IPS DF 4.7 (cell line): ENCODE measurements at regions not wholly inside any gene's neighbourhood (a gene's known extent, or its start where the extent isn't known, plus 50 kb on each side); places are given as distances from the start of the nearest gene placed in this dataset.

ENCODE experiments used
- DNase-seq: peaks from one replicate; pipeline ENCODE4 v3.0.0-alpha.2; 2013; ENCODE audit warnings: low spot score; ENCODE audit errors: extremely low read depth

DNA sequence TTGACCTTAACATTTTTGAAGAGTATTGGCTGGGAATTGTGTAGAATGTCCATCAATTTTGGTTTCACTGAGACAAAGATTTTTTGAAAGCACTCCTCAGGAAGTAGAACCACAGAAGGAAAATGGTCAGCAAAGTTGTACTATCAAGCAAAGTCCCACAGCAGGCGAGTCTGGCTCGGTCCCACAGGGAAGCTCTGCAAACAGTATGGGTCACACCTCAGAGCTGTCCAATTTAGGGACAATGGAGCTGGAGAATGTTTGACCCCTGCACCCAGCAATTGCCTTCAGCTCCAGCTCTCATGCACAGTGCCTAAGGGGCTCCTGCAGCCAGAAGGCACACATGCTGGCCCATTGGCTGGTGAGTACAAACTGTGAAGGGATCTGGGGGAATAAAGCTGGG is 147.0 kb downstream of the MAFB start:
- DNase-seq = no peak

DNA sequence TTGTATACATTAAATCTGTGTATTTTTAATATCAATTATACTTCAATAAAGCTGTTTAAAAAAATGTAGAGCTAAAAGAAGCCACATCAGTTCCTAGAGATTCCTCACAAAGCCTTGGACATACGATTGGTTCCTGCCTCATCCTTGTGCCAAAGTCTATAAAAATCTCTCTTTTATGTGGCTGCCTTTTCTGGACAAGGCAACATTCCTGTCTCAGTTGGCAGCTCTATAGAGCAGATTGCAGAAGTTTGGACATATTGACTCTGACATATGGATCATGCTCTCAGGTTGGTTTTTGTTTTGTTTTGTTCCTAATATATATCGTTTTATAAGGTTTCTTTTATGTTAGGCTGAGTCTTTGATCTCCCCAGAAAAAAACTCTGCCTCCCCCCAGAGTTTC is 148.9 kb downstream of the MAFB start:
- DNase-seq = no peak

DNA sequence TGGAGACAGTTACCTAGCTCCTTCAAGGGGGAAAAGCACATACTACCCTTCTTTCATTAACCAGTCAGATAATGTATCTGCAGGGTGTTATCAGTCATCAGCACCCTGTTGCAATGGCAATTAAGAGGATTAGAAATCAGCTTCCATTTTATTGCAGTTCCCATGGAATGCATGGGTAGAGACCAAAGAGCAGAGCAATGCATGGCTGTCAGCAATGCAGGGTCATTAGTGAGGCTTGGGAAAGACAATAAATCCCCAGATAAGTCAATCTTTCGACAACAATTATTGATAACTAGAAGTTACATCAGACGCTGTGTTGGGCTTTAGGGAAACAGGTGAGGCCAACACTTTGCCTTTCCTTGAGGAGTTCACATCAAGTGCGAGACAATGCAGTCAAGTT is 150.9 kb downstream of the MAFB start:
- DNase-seq = no peak

DNA sequence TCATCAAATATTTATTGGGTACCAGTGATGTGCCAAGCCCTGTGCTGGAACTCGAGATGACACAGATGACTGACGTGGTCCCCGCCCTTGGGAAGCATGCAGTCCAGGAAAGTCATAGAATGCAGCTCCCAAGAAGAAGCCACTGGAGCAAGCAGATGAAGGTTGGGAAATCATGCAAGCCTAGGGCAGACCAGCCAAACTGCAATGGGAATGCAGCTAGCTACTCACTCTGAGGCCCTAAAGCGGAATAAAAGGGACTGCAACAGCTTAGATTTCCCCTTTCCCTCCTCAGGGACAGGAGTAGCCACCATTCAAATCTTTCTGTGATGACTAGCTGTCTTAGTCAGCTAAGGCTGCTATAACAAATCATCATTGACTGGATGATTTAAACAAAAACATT is 152.2 kb downstream of the MAFB start:
- DNase-seq = no peak

DNA sequence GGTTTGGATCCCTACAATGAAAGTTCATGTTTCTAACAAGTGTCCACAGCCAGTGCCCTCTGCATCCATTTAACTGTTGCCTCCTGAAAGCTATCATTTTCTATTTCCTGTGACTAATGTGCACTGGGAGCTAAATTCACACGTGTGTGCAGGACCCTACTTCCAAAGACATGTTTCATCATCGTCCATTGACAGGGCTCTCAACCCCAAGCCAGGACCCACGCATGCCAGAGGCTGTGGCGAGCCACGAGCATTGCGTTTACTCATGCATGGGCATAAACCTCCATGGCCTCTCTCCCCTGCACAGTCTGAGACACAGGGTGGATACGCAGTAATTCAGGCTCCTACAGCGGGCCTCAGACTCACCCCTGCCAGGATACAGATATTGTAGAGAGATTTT is 153.2 kb downstream of the MAFB start:
- no peak for DNase-seq

DNA sequence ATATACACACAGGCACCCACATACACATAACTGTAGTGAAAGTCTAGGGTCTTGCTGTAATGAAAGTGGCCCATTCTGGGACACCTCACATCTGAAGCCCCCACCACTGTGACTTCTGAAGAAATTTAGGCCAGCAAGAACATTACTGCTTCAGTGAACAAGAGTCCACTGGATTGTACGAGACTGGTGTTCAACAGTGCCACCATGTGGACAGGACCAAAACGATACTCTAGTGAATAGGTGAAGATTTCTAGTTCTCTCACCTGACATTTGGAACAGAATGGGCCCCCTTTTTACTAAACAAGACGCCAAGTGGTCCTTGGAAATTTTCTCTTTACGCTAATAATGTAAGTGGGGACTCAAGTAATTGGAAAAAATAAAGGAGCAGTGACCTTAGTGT is 156.9 kb downstream of the MAFB start:
- DNase-seq = peak; percentile 36

DNA sequence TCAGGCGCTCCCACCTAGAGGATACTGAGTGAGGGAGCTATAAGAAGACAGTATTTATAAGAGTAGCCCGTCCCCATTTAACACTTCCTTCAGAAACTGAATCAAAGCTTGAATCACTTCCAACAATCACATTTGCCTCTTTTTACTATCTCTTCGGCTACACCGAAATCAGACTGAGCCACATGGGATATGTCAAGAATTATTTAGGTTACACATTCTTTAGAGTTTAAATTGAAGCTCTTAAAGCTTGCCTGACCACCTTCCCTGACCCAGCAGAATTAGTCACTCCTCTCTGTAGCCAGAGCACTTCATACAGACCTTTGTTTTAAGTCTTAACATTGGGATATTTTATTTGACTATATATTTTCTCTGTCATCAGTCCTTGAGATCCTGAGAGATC is 163.7 kb downstream of the MAFB start:
- DNase-seq = no peak

DNA sequence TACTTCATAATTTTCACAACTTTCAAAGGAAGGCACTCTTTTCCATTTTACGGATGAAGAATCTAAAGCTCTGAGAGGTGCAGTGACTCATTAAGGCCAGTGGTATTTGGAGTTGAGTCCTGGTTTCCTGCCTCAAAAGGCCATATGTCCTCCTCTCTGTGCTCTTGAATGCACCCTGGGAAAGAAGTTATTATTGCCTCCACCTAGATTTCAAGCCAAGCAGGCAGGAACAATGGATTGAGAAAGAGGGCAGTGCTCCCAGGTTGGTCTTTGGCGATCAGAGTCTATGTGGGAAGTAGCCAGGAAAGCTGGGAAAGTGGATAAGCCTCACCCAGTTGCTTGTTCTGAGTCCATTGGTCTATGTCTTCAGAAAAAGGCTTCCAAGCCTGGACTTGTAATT is 165.0 kb downstream of the MAFB start:
- DNase-seq = no peak

DNA sequence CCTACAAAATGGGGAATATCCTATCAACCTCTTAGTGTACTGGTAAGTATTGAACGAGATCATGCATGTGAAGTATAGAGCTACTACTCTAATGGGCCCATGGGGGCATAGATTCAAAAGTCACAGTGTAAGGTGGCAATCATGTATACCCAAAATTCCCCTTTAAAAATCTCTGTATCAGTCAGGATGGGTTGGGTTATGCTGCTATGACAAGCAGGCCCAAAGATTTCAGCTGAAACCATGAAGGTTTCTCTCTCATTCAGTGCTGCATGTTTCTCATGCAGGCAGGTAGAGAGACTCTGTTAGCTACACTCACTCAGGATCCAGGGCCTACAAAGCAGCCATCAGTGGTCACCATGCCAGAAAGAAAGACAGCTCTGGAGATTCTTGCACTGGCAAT is 166.6 kb downstream of the MAFB start:
- no peak for DNase-seq

DNA sequence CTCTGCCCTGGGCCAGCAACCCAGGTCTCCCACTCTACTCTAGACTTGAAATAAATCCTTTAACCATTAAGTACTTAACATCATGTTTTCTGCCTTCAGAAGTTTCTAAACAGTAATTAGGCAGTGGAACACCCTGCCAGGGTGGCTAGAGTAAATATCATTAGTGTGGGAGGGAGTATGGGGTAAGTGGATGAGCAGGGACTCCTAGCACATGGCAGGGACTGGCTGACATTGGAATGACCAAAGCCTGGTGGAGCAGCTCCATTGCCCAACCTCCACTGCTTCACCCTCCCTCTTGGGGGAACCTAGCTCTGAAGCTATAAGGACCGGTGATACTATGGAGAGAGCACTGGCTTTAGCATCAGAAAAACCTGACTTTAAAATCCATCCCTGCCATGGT is 167.1 kb downstream of the MAFB start:
- DNase-seq = no peak

DNA sequence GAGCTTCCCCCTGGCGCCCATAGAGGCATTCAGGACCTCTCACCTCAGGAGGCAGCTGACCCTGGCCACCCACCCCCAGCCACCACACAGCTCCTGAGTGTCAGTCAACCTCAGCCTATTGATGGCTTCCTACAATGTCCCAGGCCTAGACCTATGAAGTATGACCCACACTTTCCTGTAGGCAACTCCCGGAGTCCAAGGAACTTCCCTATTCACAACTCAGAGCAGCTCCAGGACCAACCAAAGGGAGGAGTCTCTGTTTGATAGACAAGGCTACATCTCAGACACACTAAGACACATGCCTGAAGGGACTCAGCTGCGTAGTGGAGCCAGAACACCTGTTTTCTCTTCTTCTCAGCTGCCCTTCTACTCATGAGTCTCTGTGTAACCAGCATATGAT is 169.1 kb downstream of the MAFB start:
- DNase-seq = no peak

DNA sequence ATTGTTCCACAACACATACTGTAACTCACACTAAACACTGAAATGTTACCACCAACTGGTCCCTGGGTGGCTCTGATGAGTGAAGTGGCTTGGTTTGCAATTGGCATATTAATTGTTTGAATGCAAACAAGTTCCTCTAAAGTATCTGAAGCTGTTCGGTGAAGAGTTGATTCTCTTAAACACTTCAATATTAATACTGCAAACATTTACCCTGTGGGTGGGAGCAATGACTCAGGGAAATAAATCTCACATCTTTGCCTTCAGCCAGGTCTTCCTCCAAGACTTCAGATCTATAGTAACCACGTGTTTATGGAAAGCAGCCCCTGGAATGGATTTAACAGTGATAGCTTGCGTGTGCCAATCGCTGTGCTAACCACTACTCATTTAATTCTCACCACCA is 176.0 kb downstream of the MAFB start:
- no peak for DNase-seq

DNA sequence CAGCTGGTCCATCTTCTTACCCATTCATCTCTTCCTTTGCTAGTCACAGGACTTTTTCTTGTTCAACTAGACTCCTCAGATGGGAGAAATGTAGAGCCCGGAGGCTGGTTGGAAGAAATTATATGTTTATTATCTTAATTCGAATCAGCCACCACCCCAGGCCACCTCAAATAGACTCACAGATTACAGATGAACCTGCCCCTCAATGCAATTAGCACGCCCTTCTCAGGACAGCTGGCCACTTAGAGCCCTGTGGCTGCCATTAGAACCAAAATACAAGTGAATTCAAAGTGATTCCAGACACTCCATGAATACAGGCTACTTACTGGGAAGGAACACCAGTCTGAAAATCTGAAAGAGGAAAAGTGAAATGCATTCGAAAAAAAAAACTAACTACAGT is 176.4 kb downstream of the MAFB start:
- no peak for DNase-seq

DNA sequence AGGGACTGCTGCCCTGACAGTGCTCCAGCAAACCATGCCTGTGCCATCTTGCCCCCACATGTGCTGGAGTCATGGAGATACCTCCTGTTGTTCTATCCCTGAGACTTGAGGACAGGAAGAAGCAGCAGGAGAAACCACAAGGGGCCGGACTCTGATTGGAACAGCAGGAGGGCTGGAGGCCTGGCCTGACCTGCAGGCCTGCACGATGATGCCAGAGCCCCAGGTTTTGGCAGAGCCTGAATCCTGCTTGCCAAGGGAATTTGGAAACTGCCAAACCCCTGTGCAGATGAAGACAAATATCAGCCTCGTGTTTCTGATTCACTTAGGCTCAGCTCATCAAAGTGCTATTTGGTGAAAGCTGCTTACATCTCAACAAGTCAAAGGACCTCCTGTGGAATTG is 177.6 kb downstream of the MAFB start:
- DNase-seq = no peak

DNA sequence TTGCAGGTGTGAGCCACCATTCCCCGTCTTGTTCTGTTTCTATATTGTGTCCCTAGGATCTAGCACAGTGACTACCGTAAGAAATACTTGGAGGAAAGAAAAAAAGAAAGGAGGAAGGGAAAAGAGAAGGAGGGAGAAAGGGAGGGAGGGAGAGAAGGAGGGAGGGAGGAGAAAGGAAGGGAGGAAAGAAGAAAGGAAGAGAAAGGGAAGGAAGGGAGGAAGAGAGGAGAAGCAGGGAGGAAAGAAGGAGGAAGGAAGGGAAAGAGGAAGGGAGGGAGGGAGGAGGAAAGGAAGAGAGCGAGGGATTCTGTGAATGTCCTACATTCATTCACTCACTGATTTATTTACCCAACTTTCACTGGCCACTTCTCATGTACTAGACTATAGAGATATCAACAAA is 178.4 kb downstream of the MAFB start:
- no peak for DNase-seq

DNA sequence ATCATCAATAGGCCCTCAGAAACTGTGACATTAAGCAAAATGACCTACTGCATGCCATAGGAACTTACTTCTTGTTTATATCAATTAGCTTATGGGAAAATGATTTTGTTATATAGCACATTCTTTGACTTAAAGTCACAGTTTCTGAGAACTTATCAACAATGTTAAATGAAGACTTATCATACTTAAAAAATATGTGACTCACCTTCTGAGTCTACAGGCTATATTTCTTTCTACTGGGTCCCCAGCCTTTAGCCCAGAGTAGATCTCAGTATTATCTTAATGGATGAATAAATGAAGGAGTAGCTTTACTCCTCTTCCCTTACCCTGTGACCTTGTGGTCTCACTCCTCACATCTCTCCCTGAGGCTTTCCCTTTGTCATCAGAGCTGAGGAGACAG is 180.2 kb downstream of the MAFB start:
- no peak for DNase-seq

DNA sequence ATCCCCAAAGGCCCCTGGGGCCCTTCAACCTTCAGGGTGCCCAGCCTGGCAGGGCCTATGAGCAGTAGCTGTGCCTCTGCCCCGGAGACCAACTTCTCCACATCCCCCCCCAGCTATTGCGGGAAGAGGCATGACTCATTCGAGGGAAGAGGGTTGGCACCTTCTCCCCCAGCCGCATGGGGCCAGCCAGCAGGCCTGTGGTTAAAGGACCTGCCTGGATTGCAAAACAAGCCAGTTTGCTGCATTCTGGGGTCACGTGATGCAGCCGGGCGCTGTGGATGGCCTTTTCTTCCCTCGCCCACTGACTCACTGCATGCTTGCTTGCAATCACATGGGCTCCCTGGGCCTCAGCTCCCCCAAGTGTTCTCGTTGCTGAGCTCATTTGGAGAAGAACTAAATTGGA is 182.5 kb downstream of the MAFB start:
- no peak for DNase-seq

DNA sequence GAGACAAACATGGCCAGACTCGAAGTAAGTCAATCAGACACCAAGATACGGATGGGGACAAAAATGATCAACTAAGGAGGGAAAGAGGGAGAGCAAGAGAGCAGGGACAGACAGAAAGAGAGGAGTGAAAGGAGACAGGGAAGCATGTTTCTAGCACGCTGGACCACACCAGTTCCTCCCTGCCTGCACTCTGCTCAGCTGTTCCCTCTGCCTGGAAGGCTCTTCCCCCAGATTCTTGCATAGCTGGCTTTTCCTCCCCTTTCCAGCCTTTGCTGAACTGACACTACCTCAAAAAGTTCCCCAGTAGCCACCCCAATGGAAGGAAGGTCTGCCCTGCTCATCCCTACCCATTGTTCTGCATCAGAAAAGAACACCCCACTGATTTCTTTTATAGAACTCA is 185.9 kb downstream of the MAFB start:
- no peak for DNase-seq

DNA sequence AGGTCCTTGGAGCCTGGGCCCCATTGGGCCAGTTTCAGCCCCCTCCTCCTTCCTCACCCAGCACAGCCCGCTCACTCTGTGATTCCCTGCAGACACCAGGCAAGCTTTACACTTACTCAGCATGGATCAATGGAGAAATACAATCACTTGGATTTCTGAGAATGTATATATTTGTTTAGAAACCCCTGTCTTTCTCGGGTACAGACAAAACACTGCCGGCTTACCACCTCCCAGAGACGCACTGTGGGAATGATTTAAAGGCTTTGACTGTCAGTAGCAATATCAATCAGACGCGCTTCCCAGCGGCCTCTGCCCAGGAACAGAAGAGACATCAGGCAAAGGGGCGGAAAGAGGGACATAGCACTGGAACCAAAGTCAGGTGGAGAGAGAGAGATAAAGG is 186.5 kb downstream of the MAFB start:
- no peak for DNase-seq

DNA sequence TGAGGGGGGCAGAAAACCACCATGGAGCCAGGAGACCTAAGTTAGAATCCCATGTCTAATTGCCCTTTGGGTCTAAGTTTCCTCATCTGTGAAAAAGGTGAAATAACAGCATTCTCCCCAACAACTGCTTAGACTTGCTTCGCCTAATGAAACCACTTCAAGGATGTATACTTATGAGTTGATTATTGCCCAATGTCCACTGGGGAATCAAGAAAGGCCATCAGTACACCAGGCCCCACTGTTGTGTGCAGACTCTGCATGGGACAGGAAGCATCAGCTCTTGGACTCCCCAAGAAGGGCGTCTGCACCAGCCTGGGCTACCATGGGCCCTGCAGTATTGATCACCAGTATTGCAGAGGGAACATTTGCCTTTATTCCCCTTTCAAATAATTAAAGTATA is 189.6 kb downstream of the MAFB start:
- no peak for DNase-seq

DNA sequence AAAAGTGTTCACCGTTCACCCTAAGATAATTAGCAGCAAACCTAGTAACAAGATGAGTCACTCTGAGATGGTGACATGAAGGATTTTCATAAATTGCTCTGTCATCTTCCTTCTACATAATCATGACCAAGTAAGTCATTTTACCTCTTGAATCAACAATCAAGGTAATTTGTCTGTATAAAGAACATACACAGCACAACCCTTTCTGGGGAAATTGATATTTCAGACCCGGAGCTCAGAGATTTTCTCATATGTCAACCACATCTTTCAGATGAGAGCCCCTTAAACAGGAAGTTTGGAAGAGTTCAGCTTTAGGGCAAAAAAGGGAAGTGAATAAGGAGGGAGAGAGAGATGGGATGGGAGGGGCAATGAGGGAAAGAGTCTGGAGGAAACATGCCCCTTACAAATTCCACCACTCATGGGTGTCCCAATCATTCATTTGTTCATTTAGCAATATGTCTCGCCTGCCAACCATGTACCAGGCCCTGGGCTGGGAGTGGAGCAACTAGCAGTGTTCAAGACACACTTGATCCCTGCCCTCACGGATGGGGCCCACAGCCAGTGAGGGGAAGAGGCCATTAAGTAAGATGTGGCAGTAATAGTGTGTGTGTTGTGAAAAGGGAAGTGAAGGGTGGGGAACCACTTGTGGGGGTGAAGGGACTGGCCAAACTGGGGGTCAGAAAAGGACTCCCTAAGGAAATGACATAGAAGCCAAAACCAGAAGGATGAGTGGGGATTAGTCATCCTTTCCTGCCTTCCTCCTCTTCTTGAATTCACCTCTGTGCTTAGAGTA is 190.9 kb downstream of the MAFB start:
- no peak for DNase-seq

DNA sequence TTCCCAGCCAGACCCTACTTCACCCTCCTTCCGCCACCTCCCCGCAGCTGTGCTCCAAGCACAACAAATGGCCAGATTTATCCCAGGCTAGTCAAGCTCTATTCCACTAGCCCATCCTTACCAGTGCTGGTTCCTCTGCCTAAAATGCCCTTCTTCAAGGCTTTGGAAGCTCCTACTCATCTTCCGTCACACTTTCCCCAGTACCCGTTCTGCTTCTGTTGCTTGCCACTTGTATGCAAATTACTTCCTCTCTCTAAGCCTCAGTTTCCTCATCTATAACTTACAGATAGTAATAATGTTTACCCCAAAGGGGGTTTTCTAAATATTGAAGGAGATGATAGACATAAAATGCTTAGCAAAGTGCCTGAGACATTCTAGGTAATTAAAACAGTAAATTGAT is 193.1 kb downstream of the MAFB start:
- DNase-seq = no peak

DNA sequence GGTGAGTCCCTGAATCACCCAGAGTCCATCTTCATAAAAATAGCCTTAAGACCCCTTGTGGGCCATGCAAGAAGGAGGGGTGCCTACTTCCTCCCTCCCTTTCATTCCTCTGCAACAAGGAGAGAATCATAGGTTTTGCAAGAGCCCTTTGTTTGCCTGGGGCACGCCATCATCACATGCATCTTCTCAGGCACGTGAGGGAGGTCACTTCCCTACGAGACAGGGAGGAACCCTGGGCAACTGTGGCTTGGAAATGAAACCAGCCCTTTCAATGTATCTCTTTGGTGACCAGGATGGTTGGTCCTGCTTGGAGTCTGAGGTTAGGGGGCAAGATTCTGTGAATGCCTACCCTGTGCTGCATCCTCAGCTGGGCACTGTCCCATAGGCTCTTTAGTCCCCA is 194.8 kb downstream of the MAFB start:
- DNase-seq = no peak

DNA sequence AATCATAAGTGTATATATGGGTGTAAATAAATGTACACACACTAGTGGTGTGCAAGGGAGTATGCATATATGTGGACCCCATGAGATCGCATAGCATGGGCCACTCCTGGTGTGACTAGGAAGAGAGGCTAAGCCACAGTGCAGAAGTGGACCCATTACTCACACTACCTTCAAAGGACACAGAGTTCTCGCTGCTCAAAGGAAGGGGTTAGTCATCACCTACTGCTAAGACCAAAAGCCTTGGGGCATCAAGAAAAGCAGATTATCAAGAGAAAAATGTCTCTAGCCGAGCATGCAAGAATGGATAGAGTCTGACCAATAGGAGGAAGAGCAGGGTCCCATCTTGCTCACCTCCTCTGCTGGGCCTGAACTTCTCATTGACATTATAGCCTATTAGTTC is 195.5 kb downstream of the MAFB start:
- no peak for DNase-seq
